GM23338 (cell line): ENCODE measurements at regions not wholly inside any gene's neighbourhood (a gene's known extent, or its start where the extent isn't known, plus 50 kb on each side); places are given as distances from the start of the nearest gene placed in this dataset.

Experiments used
- ATAC-seq: fragments of 200-7000 bp; cut with Tn5 transposase; 3 replicates; pipeline ENCODE4 v1.9.1; 2020
- DNase-seq: peaks from one replicate; pipeline ENCODE4 v3.0.0-alpha.2; 2015; ENCODE audit warnings: low spot score
- H2AFZ ChIP-seq: fragments of 200-600 bp; sonication (generic); 2 replicates; pipeline ENCODE4 v1.8.0; 2016; ENCODE audit warnings: antibody characterized with exemption, mild to moderate bottlenecking, moderate library complexity
- H3F3A ChIP-seq: fragments of 200-600 bp; sonication (generic); replicated peaks from 2 replicates; pipeline ENCODE4 v1.8.0; 2017; ENCODE audit warnings: antibody characterized with exemption, mixed run types, low read depth
- H3K27ac ChIP-seq: fragments of 200-600 bp; sonication (generic); 2 replicates; pipeline ENCODE4 v1.6.1; 2016; ENCODE audit warnings: low read depth
- H3K27me3 ChIP-seq: fragments of 200-600 bp; sonication (generic); 2 replicates; pipeline ENCODE4 v1.8.0; 2016; ENCODE audit warnings: mild to moderate bottlenecking, mixed run types, moderate library complexity; ENCODE audit not compliant: insufficient read depth
- H3K36me3 ChIP-seq: fragments of 200-600 bp; sonication (generic); 2 replicates; pipeline ENCODE4 v1.8.0; 2016; ENCODE audit warnings: mild to moderate bottlenecking; ENCODE audit not compliant: insufficient read depth
- H3K4me1 ChIP-seq: fragments of 200-600 bp; sonication (generic); 2 replicates; pipeline ENCODE4 v1.8.0; 2016; ENCODE audit warnings: mild to moderate bottlenecking, moderate library complexity; ENCODE audit not compliant: insufficient read depth
- H3K4me2 ChIP-seq: fragments of 200-600 bp; sonication (generic); 2 replicates; pipeline ENCODE4 v1.7.1; 2017; ENCODE audit warnings: mixed run types
- H3K4me3 ChIP-seq: fragments of 200-600 bp; sonication (generic); 2 replicates; pipeline ENCODE4 v1.6.1; 2016; ENCODE audit warnings: mixed run types
- H3K79me2 ChIP-seq: fragments of 200-600 bp; sonication (generic); replicated peaks from 2 replicates; pipeline ENCODE4 v1.8.0; 2017; ENCODE audit warnings: mild to moderate bottlenecking; ENCODE audit not compliant: insufficient read depth
- H3K9me2 ChIP-seq: fragments of 200-600 bp; sonication (generic); 2 replicates; pipeline ENCODE4 v1.8.0; 2017; ENCODE audit not compliant: insufficient read depth
- H4K20me1 ChIP-seq: fragments of 200-600 bp; sonication (generic); replicated peaks from 2 replicates; pipeline ENCODE4 v1.8.0; 2017; ENCODE audit warnings: mild to moderate bottlenecking; ENCODE audit not compliant: insufficient read depth
- H3K27ac Mint-ChIP-seq: 2 replicates; pipeline ENCODE4 v1.8.0; 2020; ENCODE audit warnings: inconsistent platforms, mild to moderate bottlenecking, moderate library complexity, mixed read lengths
- H3K27me3 Mint-ChIP-seq: 3 replicates; pipeline ENCODE4 v1.8.0; 2022; ENCODE audit warnings: low read depth, mild to moderate bottlenecking, moderate library complexity, mixed read lengths, inconsistent platforms; ENCODE audit not compliant: insufficient read depth, poor library complexity
- H3K36me3 Mint-ChIP-seq: 3 replicates; pipeline ENCODE4 v1.8.0; 2021; ENCODE audit warnings: low read depth, mild to moderate bottlenecking, inconsistent platforms, moderate library complexity, mixed read lengths
- H3K4me1 Mint-ChIP-seq: 3 replicates; pipeline ENCODE4 v1.8.0; 2020; ENCODE audit warnings: mild to moderate bottlenecking, inconsistent platforms, mixed read lengths
- H3K4me3 Mint-ChIP-seq: 3 replicates; pipeline ENCODE4 v1.8.0; 2021; ENCODE audit warnings: moderate library complexity, mild to moderate bottlenecking, inconsistent platforms, mixed read lengths
- H3K9me3 Mint-ChIP-seq: 3 replicates; pipeline ENCODE4 v1.8.0; 2020; ENCODE audit warnings: moderate library complexity, mild to moderate bottlenecking, inconsistent platforms, mixed read lengths
- CREB1 ChIP-seq: fragments of 250-450 bp; sonication (Bioruptor Pico); IDR thresholded peaks from 2 replicates; pipeline ENCODE4 v1.5.0; 2020; ENCODE audit warnings: low read depth, mild to moderate bottlenecking, moderate library complexity
- CTCF ChIP-seq, 2 experiments: fragments of 200-600 bp in 1 of 2; sonication (generic) in 1 of 2; conservative IDR thresholded peaks; 2 replicates each; pipeline versions ENCODE4 v1.5.1 to v1.6.1; 2016 to 2017; ENCODE audit warnings: antibody characterized with exemption in 2 of 2, low read depth in 2 of 2, mild to moderate bottlenecking in 2 of 2, moderate library complexity in 1 of 2
- ETS1 ChIP-seq: IDR thresholded peaks from 2 replicates; pipeline ENCODE4 v1.6.1; 2016; ENCODE audit warnings: antibody characterized with exemption
- EZH2 ChIP-seq: fragments of 200-600 bp; sonication (generic); IDR thresholded peaks from one replicate; pipeline ENCODE4 v1.8.0; 2017; ENCODE audit warnings: antibody characterized with exemption, mild to moderate bottlenecking, low read depth; ENCODE audit not compliant: unreplicated experiment
- EZH2phosphoT487 ChIP-seq: fragments of 200-600 bp; sonication (generic); IDR thresholded peaks from one replicate; pipeline ENCODE4 v1.8.1; 2018; ENCODE audit warnings: antibody characterized with exemption; ENCODE audit not compliant: unreplicated experiment
- NANOG ChIP-seq: IDR thresholded peaks from 2 replicates; pipeline ENCODE4 v1.6.1; 2016; ENCODE audit warnings: antibody characterized with exemption, borderline replicate concordance
- POLR2AphosphoS5 ChIP-seq: IDR thresholded peaks from 2 replicates; pipeline ENCODE4 v1.6.1; 2016; ENCODE audit warnings: antibody characterized with exemption, low read depth
- STAT1 ChIP-seq: IDR thresholded peaks from one replicate; pipeline ENCODE4 v1.6.1; 2016; ENCODE audit warnings: antibody characterized with exemption; ENCODE audit not compliant: unreplicated experiment
- ZNF114 ChIP-seq: fragments of 250-450 bp; sonication (Bioruptor Pico); IDR thresholded peaks from 2 replicates; pipeline ENCODE4 v1.5.0; 2020; ENCODE audit warnings: mild to moderate bottlenecking, moderate library complexity
- TF ChIP-seq, protein P1 (sequence below): fragments of 250-450 bp; sonication (Bioruptor Pico); IDR thresholded peaks from 2 replicates; pipeline ENCODE4 v1.5.0; 2020; ENCODE audit warnings: mild to moderate bottlenecking, moderate library complexity

DNA sequence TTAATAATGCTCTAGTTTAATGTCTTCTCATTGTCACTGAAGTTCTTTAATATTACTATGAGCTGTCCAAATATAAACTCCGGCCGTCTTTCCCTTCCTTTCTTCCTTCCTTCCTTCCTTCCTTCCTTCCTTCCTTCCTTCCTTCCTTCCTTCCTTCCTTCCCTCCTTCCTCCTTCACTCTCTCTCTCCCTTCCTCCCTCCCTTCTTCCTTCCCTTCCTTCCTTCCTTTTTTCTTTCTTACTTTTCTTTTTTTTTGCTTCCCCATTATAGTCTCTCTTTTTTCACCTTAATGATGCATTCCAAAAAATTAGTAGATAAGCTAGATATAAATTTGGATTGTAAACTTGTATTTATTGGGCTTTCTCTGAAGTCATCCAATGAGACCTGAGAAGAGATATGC, 431.0 kb upstream of the ADGRL4 start:
- Histone ChIP-seq H3K4me2 (no peak overlapping the region), H3K4me3 (no peak overlapping the region), H3K27ac (no peak overlapping the region), H3K9me2 (no peaks in the 10 kb centered on the region; the same call in 1 of the 2 replicates), H3K36me3 (no peaks in the 10 kb centered on the region), H3K4me1 (peaks cover 6% of the 10 kb centered on the region; the same call in 1 of the 2 replicates), H2AFZ (no peak overlapping the region), H3K27me3 (no peaks in the 10 kb centered on the region), H3F3A (no peaks in the 10 kb centered on the region), H4K20me1 (no peaks in the 10 kb centered on the region), H3K79me2 (no peaks in the 10 kb centered on the region)
- Mint-ChIP-seq H3K27ac (no peak overlapping the region), H3K4me1 (peaks cover 8% of the 10 kb centered on the region; the same call in 2 of the 3 replicates), H3K36me3 (no peaks in the 10 kb centered on the region), H3K27me3 (peaks cover 3% of the 10 kb centered on the region), H3K9me3 (no peaks in the 10 kb centered on the region), H3K4me3 (no peak overlapping the region)
- TF ChIP-seq NANOG (no peak), ZNF114 (no peak), STAT1 (no peak), EZH2 (no peak), CREB1 (CRISPR knock-in tag) (no peak), POLR2AphosphoS5 (no peak), ETS1 (no peak), CTCF (conservative IDR thresholded peaks at IDR 0.05; ENCODE audit: low read depth in 2 of 2) (no peak), EZH2phosphoT487 (no peak)
- TF ChIP-seq, protein P1, sequence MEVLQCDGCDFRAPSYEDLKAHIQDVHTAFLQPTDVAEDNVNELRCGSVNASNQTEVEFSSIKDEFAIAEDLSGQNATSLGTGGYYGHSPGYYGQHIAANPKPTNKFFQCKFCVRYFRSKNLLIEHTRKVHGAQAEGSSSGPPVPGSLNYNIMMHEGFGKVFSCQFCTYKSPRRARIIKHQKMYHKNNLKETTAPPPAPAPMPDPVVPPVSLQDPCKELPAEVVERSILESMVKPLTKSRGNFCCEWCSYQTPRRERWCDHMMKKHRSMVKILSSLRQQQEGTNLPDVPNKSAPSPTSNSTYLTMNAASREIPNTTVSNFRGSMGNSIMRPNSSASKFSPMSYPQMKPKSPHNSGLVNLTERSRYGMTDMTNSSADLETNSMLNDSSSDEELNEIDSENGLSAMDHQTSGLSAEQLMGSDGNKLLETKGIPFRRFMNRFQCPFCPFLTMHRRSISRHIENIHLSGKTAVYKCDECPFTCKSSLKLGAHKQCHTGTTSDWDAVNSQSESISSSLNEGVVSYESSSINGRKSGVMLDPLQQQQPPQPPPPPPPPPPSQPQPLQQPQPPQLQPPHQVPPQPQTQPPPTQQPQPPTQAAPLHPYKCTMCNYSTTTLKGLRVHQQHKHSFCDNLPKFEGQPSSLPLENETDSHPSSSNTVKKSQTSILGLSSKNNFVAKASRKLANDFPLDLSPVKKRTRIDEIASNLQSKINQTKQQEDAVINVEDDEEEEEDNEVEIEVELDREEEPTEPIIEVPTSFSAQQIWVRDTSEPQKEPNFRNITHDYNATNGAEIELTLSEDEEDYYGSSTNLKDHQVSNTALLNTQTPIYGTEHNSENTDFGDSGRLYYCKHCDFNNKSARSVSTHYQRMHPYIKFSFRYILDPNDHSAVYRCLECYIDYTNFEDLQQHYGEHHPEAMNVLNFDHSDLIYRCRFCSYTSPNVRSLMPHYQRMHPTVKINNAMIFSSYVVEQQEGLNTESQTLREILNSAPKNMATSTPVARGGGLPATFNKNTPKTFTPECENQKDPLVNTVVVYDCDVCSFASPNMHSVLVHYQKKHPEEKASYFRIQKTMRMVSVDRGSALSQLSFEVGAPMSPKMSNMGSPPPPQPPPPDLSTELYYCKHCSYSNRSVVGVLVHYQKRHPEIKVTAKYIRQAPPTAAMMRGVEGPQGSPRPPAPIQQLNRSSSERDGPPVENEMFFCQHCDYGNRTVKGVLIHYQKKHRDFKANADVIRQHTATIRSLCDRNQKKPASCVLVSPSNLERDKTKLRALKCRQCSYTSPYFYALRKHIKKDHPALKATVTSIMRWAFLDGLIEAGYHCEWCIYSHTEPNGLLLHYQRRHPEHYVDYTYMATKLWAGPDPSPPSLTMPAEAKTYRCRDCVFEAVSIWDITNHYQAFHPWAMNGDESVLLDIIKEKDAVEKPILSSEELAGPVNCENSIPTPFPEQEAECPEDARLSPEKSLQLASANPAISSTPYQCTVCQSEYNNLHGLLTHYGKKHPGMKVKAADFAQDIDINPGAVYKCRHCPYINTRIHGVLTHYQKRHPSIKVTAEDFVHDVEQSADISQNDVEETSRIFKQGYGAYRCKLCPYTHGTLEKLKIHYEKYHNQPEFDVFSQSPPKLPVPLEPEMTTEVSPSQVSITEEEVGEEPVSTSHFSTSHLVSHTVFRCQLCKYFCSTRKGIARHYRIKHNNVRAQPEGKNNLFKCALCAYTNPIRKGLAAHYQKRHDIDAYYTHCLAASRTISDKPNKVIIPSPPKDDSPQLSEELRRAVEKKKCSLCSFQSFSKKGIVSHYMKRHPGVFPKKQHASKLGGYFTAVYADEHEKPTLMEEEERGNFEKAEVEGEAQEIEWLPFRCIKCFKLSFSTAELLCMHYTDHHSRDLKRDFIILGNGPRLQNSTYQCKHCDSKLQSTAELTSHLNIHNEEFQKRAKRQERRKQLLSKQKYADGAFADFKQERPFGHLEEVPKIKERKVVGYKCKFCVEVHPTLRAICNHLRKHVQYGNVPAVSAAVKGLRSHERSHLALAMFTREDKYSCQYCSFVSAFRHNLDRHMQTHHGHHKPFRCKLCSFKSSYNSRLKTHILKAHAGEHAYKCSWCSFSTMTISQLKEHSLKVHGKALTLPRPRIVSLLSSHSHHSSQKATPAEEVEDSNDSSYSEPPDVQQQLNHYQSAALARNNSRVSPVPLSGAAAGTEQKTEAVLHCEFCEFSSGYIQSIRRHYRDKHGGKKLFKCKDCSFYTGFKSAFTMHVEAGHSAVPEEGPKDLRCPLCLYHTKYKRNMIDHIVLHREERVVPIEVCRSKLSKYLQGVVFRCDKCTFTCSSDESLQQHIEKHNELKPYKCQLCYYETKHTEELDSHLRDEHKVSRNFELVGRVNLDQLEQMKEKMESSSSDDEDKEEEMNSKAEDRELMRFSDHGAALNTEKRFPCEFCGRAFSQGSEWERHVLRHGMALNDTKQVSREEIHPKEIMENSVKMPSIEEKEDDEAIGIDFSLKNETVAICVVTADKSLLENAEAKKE (CRISPR knock-in tag): no peak
- ATAC-seq (no peak), DNase-seq (no peak)
